Neural cell (in vitro differentiated cells): ENCODE measurements at regions not wholly inside any gene's neighbourhood (a gene's known extent, or its start where the extent isn't known, plus 50 kb on each side); places are given as distances from the start of the nearest gene placed in this dataset.

Experiments
- EZH2 ChIP-seq: fragments of 200-600, 300-800 bp; shearing (Covaris generic), sonication (generic); IDR thresholded peaks from 2 replicates; pipeline ENCODE4 v1.6.1; 2014; ENCODE audit warnings: antibody characterized with exemption, low read length, borderline replicate concordance, mild to moderate bottlenecking; ENCODE audit not compliant: insufficient read depth, poor library complexity, severe bottlenecking
- MXI1 ChIP-seq: fragments of 450-650 bp; conservative IDR thresholded peaks from 2 replicates; pipeline ENCODE4 v1.6.1; 2014; ENCODE audit warnings: antibody characterized with exemption, mild to moderate bottlenecking; ENCODE audit not compliant: poor library complexity, severe bottlenecking
- RAD21 ChIP-seq: fragments of 450-650 bp; conservative IDR thresholded peaks from 2 replicates; pipeline ENCODE4 v1.6.1; 2014; ENCODE audit warnings: antibody characterized with exemption, mild to moderate bottlenecking, moderate library complexity
- TAF1 ChIP-seq: IDR thresholded peaks from 2 replicates; pipeline ENCODE4 v1.6.1; 2012; ENCODE audit warnings: low read depth
- TF ChIP-seq, protein P1 (sequence below): fragments of 450-650 bp; IDR thresholded peaks from 2 replicates; pipeline ENCODE4 v1.5.1; 2014; ENCODE audit warnings: antibody characterized with exemption, mild to moderate bottlenecking, moderate library complexity; ENCODE audit not compliant: poor library complexity, severe bottlenecking
- TF ChIP-seq, protein P2 (sequence below): IDR thresholded peaks from 2 replicates; pipeline ENCODE4 v1.6.1; 2012; ENCODE audit warnings: borderline replicate concordance

- TF ChIP-seq, protein P1, sequence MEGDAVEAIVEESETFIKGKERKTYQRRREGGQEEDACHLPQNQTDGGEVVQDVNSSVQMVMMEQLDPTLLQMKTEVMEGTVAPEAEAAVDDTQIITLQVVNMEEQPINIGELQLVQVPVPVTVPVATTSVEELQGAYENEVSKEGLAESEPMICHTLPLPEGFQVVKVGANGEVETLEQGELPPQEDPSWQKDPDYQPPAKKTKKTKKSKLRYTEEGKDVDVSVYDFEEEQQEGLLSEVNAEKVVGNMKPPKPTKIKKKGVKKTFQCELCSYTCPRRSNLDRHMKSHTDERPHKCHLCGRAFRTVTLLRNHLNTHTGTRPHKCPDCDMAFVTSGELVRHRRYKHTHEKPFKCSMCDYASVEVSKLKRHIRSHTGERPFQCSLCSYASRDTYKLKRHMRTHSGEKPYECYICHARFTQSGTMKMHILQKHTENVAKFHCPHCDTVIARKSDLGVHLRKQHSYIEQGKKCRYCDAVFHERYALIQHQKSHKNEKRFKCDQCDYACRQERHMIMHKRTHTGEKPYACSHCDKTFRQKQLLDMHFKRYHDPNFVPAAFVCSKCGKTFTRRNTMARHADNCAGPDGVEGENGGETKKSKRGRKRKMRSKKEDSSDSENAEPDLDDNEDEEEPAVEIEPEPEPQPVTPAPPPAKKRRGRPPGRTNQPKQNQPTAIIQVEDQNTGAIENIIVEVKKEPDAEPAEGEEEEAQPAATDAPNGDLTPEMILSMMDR = no peak
- TF ChIP-seq TAF1 = no peak
- TF ChIP-seq RAD21 = no peak
- TF ChIP-seq, protein P2, sequence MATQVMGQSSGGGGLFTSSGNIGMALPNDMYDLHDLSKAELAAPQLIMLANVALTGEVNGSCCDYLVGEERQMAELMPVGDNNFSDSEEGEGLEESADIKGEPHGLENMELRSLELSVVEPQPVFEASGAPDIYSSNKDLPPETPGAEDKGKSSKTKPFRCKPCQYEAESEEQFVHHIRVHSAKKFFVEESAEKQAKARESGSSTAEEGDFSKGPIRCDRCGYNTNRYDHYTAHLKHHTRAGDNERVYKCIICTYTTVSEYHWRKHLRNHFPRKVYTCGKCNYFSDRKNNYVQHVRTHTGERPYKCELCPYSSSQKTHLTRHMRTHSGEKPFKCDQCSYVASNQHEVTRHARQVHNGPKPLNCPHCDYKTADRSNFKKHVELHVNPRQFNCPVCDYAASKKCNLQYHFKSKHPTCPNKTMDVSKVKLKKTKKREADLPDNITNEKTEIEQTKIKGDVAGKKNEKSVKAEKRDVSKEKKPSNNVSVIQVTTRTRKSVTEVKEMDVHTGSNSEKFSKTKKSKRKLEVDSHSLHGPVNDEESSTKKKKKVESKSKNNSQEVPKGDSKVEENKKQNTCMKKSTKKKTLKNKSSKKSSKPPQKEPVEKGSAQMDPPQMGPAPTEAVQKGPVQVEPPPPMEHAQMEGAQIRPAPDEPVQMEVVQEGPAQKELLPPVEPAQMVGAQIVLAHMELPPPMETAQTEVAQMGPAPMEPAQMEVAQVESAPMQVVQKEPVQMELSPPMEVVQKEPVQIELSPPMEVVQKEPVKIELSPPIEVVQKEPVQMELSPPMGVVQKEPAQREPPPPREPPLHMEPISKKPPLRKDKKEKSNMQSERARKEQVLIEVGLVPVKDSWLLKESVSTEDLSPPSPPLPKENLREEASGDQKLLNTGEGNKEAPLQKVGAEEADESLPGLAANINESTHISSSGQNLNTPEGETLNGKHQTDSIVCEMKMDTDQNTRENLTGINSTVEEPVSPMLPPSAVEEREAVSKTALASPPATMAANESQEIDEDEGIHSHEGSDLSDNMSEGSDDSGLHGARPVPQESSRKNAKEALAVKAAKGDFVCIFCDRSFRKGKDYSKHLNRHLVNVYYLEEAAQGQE = no peak
- no peak for TF ChIP-seq MXI1
- TF ChIP-seq EZH2 = no peak
Observed at GRCh38 chr20:39479196-39479810, 517.2 kb downstream of the DHX35 start.
